GDM1 (cell line): ENCODE measurements at regions not wholly inside any gene's neighbourhood (a gene's known extent, or its start where the extent isn't known, plus 50 kb on each side); places are given as distances from the start of the nearest gene placed in this dataset.

ENCODE experiments used
- DNase-seq: peaks from one replicate; lab custom pipeline; 2025; lab: John Stamatoyannopoulos, UW

DNA sequence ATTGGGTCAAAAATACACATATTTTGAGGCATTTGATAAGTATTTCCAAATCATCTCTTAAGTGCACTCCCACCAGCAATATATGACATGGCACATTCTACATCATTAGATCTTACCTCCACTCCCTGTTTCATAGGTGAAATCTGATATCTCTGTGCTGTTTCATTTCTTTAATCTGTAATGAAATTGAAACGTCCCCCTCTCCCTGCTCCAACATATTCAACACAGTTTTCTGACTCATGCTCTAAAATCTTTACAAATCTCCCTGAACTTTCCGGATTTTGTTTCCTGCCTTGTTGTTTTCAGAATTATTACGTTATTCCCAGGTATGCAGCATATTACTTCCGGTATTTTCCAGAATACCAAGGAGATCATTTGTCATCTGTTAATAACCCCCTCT lies 66.1 kb upstream of the AKT3 start:
- DNase-seq: no peak

- DNase-seq: no peak
Measured at GRCh38 chr1:243912347-243912746, 62.3 kb upstream of the AKT3 start.

DNA sequence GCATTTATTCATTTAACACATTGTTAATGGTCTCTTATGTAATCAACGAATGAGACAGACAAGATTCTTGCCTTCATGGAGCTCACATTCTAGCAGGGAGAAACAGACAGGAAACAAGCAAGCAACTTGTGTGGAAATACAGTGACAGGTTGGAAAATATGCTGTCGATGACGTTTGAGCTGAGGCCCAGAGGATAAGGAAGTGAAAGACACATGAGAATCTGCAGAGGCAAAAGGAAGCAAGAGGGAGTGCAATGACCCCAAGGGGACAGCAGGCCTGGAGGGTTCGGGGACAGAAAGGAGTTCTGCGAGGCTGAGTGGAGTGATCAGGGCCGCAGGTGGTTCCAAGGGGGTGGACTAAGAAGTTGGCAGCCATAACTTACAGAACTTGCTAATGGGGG lies 60.6 kb upstream of the AKT3 start:
- no peak for DNase-seq

GRCh38 chr1:243903895-243904294 lies 53.9 kb upstream of the AKT3 start:
- DNase-seq: no peak

GRCh38 chr1:243903041-243903440 lies 53.0 kb upstream of the AKT3 start:
- no peak for DNase-seq

DNA sequence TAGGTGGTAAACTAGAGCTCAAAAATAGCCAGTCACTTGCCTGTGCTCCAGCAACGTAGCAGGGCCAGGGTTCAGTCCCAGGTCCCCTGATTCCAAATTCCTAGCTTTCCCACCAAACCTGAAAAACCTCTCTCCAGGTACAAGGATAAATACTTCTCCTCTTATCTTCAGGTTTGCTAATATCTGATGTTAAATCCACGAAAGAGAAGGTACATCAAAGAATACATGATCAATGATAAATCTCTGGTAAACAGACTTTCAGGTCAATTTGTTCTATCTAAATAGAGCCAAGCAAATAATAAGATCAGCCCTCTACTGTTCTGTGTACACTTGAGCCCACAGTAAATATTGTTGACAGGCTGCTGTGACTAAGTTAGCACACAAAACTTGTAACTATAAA lies 52.1 kb upstream of the AKT3 start:
- no peak for DNase-seq
